Activated CD4-positive, alpha-beta T cell treated with anti-CD3 and anti-CD28 coated beads, Interleukin-2, amount 10 ng/mL, durations not matched to agents 7 days and 5 days (primary cell): ENCODE measurements at regions not wholly inside any gene's neighbourhood (a gene's known extent, or its start where the extent isn't known, plus 50 kb on each side); places are given as distances from the start of the nearest gene placed in this dataset.

Experiments used
- CTCF ChIA-PET: fragments of 350-600 bp; sonication (Branson Sonifier 250); formaldehyde crosslinking; loops from one replicate; lab custom pipeline; 2021; ENCODE audit warnings: antibody characterized with exemption; lab: Charles Lee
- POLR2A ChIA-PET: fragments of 350-600 bp; sonication (Branson Sonifier 250); formaldehyde crosslinking; loops from one replicate; lab custom pipeline; 2021; ENCODE audit warnings: antibody characterized with exemption; lab: Charles Lee
- DNase-seq: peaks from one replicate; pipeline ENCODE4 v3.0.0-alpha.2; 2020
- H3K27ac Mint-ChIP-seq: one replicate; pipeline ENCODE4 v1.8.0; 2021; ENCODE audit warnings: mild to moderate bottlenecking, moderate library complexity, mixed read lengths
- H3K27me3 Mint-ChIP-seq: one replicate; pipeline ENCODE4 v1.8.0; 2021; ENCODE audit warnings: mixed read lengths
- H3K36me3 Mint-ChIP-seq: one replicate; pipeline ENCODE4 v1.8.0; 2021; ENCODE audit warnings: low read depth, mixed read lengths
- H3K4me1 Mint-ChIP-seq: one replicate; pipeline ENCODE4 v1.8.0; 2021; ENCODE audit warnings: mixed read lengths
- H3K4me3 Mint-ChIP-seq: one replicate; pipeline ENCODE4 v1.8.0; 2021; ENCODE audit warnings: mild to moderate bottlenecking, moderate library complexity, mixed read lengths
- H3K9me3 Mint-ChIP-seq: one replicate; pipeline ENCODE4 v1.8.0; 2021; ENCODE audit warnings: mixed read lengths

DNA sequence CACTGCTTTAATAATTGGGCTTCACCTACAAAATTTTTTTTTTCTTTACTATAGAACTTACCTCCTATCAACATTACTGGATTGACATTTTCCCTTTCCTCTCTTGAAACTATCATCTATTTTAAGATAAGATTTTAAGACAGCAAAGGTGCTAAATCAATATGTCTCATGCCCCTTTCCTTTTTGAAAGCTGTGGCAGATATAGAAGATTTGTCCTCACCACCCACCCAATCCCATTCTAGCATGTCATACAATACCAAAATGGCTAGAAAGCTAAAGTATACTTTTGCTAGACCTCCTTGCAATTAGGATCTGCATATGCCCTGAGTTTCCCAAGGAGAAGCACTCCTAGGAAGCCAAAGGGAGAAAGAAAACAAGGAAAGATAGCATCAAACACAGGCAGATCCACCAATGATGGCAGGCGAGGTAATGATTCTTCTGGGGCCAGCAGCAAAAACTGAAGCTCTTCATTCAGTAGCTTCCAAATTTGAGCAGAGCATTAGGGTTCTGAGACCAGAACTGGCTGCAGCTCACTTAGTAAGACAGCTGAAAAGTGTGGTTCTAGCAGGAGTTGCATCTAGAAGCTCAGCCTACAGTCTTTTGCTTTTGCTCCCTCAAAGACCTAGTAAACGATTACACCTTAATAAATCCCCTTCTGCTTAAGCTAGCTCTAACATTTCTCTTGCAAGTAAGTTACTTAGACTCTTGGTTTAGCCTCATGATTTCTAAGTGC, 242.1 kb downstream of the ZEB2 start:
- no peaks in the 10 kb centered on the region for H3K27me3 Mint-ChIP-seq
- no peak overlapping the region for H3K27ac Mint-ChIP-seq
- DNase-seq = no peak
- H3K4me1 Mint-ChIP-seq = no peaks in the 10 kb centered on the region
- H3K9me3 Mint-ChIP-seq = no peaks in the 10 kb centered on the region
- no peaks in the 10 kb centered on the region for H3K36me3 Mint-ChIP-seq
- H3K4me3 Mint-ChIP-seq = no peak overlapping the region
- POLR2A ChIA-PET = no interaction called here
- CTCF ChIA-PET = interaction anchor here (1.0 to 2.0 kb wide), 4 partner anchors 14 to 38 kb away, joined by 3 to 6 read pairs (median 4); no protein-coding TSS in a partner anchor

DNA sequence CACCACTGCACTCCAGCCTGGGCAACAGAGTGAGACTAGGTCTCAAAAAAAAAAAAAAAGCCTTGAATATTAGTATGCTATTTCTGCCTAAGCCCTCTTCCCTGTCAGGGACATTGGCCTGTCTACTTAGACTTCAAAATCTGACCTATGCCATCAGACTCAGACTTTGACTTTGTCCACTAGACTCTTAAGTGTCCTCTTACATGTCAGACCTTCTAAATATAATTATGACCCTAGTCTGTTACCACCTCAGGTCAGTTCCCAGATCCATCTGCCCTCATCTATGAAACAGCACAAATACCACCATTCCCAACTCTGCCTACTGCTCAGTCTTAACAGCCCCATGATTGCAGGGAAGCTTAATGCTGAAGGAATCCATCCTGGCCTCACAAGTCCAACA, 244.6 kb downstream of the ZEB2 start:
- POLR2A ChIA-PET = no interaction called here
- no peaks in the 10 kb centered on the region for H3K27me3 Mint-ChIP-seq
- CTCF ChIA-PET = no interaction called here
- H3K9me3 Mint-ChIP-seq = no peaks in the 10 kb centered on the region
- H3K36me3 Mint-ChIP-seq = no peaks in the 10 kb centered on the region
- DNase-seq = no peak
- H3K27ac Mint-ChIP-seq = no peak overlapping the region
- no peaks in the 10 kb centered on the region for H3K4me1 Mint-ChIP-seq
- H3K4me3 Mint-ChIP-seq = no peak overlapping the region

DNA sequence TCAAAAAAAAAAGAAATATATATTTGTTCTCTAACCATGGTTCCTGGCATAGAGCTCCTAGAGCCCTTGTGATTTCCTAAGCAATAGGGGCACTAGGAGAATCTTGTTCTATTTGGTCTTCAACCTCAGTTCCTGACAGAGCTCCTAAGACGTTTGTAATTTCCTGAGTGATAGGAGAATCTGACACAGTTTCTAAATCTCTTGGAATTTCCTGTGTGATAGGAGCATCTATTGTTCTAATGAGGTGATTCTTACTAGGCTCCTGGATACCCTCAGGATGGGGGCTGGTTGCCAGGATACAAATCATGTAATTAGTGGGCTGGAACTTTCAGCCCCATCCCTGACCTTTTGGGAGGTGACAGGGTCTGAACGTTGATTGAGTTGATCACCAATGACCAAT, 245.8 kb downstream of the ZEB2 start:
- Mint-ChIP-seq H3K27ac (no peak overlapping the region), H3K9me3 (no peaks in the 10 kb centered on the region), H3K27me3 (no peaks in the 10 kb centered on the region), H3K36me3 (no peaks in the 10 kb centered on the region), H3K4me3 (no peak overlapping the region), H3K4me1 (no peaks in the 10 kb centered on the region)
- POLR2A ChIA-PET = no interaction called here
- no peak for DNase-seq
- CTCF ChIA-PET = no interaction called here

DNA sequence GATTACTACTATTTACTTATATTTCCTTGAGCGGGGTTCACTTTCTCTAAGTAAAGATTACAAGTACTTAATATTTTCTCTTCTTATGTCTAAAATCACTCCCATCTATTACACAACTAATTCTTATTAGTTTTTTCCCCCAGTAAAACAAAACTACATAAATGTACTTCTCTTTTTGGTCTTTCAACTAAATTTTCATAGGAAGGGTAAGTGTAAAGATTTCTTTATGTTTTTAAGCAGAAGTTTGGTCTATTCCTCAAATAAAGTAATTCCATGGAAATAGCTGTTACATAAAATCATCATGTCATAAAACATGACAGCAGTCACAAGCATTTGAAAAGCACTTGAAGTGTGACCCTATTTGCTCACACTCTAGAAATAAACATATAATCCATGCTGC, 249.0 kb downstream of the ZEB2 start:
- CTCF ChIA-PET = no interaction called here
- H3K4me1 Mint-ChIP-seq = peaks cover 17% of the 10 kb centered on the region
- POLR2A ChIA-PET = no interaction called here
- no peaks in the 10 kb centered on the region for H3K27me3 Mint-ChIP-seq
- no peak overlapping the region for H3K4me3 Mint-ChIP-seq
- no peaks in the 10 kb centered on the region for H3K36me3 Mint-ChIP-seq
- no peak for DNase-seq
- peaks cover 5% of the 10 kb centered on the region for H3K9me3 Mint-ChIP-seq
- H3K27ac Mint-ChIP-seq = no peak overlapping the region

DNA sequence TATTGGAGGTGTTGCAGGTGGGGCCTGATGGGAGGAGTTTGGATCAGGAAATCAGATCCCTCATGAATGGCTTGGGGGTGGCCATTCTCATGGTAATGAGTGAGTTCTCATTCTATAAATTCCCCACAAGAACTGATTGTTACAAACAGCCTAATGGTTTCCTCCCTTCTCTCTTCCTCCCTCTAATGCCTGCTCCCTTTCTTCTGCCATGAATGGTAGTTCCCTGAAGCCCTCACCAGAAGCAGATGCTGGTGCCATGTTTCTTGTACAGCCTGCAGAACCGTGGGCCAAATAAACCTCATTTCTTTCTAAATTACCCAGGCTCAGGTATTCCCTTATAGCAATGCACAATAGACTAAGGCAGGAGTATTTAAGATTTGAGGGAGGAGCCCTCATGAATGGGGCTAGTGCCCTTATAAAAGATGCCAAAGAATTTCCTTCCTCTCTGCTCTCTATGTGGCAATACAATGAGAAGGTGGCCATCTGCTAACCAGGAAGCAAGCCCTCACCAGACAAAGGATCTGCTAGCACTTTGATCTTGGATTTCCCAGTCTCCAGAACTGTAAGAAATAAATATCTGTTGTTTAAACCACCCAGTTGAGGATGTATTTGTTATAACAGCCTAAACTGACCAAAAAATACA, 251.8 kb downstream of the ZEB2 start:
- no peak overlapping the region for H3K27ac Mint-ChIP-seq
- peaks cover 17% of the 10 kb centered on the region for H3K4me1 Mint-ChIP-seq
- POLR2A ChIA-PET = no interaction called here
- CTCF ChIA-PET = no interaction called here
- DNase-seq = no peak
- H3K36me3 Mint-ChIP-seq = no peaks in the 10 kb centered on the region
- H3K4me3 Mint-ChIP-seq = no peak overlapping the region
- H3K9me3 Mint-ChIP-seq = peaks cover 14% of the 10 kb centered on the region
- H3K27me3 Mint-ChIP-seq = no peaks in the 10 kb centered on the region

DNA sequence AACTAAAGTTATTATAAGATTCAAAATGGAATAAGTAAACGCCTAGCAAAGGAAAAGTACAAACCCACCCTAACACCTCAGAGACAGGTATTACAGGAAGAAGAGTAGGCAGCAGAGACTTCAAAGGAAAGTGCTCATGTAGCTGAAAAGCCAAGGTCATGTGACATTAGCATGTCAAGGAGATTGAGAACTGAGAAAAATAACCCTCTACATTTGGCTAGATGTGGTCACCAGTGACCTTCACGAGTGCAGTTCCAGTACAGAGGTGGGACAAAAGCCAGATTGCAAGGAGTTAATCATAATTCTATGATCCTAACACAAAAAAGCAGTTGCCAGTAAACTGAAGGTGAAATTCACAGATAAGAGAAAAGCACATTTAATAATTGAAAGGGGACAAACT, 252.7 kb downstream of the ZEB2 start:
- no peak overlapping the region for H3K4me3 Mint-ChIP-seq
- H3K36me3 Mint-ChIP-seq = no peaks in the 10 kb centered on the region
- H3K9me3 Mint-ChIP-seq = peaks cover 14% of the 10 kb centered on the region
- peaks cover 17% of the 10 kb centered on the region for H3K4me1 Mint-ChIP-seq
- no peak for DNase-seq
- ChIA-PET POLR2A (no interaction called here), CTCF (no interaction called here)
- H3K27me3 Mint-ChIP-seq = no peaks in the 10 kb centered on the region
- H3K27ac Mint-ChIP-seq = no peak overlapping the region

DNA sequence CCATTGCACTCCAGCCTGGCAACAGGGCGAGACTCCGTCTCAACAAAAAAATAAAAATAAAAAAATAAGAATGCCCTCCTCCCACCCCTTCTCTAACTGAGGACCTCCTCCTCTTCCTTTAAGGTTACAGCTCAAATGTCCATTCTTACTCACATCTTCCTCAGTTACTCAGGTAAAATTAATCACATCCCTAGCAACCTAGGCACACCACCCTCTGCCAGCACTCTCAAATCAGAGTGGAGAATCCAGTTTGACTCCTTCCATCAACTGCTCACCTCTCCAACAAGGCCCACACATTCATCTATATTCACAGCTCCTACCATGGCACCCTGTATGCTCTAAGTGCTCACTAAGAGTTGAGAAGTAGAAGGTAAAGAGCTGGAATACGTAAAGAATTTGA, 254.3 kb downstream of the ZEB2 start:
- H3K9me3 Mint-ChIP-seq = peaks cover 16% of the 10 kb centered on the region
- peaks cover 24% of the 10 kb centered on the region for H3K4me1 Mint-ChIP-seq
- no peak overlapping the region for H3K4me3 Mint-ChIP-seq
- H3K27me3 Mint-ChIP-seq = no peaks in the 10 kb centered on the region
- no peak overlapping the region for H3K27ac Mint-ChIP-seq
- peaks cover 2% of the 10 kb centered on the region for H3K36me3 Mint-ChIP-seq
- ChIA-PET CTCF (interaction anchor here (0.5 kb wide), 1 partner anchor 12 kb away, joined by 3 read pairs; no protein-coding TSS in a partner anchor), POLR2A (no interaction called here)
- DNase-seq = no peak

DNA sequence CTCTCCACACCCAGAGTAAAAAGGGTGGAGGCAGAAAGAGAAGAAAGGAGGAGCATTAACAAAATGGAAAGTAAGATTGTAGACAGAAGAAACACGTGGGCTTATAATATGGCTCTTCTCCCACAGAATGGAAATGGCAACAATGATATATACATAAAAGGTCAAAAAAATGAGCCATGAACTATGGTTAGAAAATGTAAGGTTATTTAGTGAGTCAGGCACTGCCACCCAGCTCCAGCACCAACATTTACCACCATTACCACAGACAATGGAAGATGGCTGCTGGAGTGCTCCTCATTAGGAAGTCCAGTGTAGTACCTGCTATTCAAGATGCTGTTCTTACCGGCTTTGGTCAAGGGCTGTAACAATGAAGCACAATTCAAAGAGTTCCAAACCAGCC, 258.0 kb downstream of the ZEB2 start:
- CTCF ChIA-PET = interaction anchor here (0.7 to 0.8 kb wide), 2 partner anchors 23 to 31 kb away, joined by 3 read pairs; no protein-coding TSS in a partner anchor
- H3K36me3 Mint-ChIP-seq = peaks cover 8% of the 10 kb centered on the region
- H3K4me3 Mint-ChIP-seq = no peak overlapping the region
- no peak overlapping the region for H3K27ac Mint-ChIP-seq
- no peak for DNase-seq
- peaks cover 23% of the 10 kb centered on the region for H3K9me3 Mint-ChIP-seq
- H3K27me3 Mint-ChIP-seq = no peaks in the 10 kb centered on the region
- peaks cover 14% of the 10 kb centered on the region for H3K4me1 Mint-ChIP-seq
- POLR2A ChIA-PET = no interaction called here

DNA sequence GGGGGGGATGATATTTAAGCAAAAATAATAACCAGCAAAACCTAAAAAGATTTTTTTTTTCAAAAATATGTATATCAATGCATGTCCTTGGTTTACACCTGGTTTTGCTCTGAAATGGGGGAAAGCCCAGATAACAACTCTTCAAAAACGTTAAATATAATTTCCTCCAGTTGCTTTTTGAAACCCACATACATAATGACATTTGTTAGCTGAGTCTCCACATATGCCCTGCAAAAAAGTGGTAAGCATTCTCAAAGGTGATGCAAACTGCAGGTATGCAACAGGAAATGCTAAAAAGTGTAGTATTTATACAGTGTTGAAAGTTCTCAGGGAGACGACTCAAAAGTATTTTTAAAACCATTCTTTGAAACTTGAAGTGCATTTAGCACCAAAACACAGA, 258.6 kb downstream of the ZEB2 start:
- no peak overlapping the region for H3K4me3 Mint-ChIP-seq
- ChIA-PET POLR2A (no interaction called here), CTCF (no interaction called here)
- peaks cover 9% of the 10 kb centered on the region for H3K36me3 Mint-ChIP-seq
- no peaks in the 10 kb centered on the region for H3K27me3 Mint-ChIP-seq
- peaks cover 12% of the 10 kb centered on the region for H3K4me1 Mint-ChIP-seq
- H3K27ac Mint-ChIP-seq = peak overlapping the region; percentile 42
- peaks cover 25% of the 10 kb centered on the region for H3K9me3 Mint-ChIP-seq
- no peak for DNase-seq

DNA sequence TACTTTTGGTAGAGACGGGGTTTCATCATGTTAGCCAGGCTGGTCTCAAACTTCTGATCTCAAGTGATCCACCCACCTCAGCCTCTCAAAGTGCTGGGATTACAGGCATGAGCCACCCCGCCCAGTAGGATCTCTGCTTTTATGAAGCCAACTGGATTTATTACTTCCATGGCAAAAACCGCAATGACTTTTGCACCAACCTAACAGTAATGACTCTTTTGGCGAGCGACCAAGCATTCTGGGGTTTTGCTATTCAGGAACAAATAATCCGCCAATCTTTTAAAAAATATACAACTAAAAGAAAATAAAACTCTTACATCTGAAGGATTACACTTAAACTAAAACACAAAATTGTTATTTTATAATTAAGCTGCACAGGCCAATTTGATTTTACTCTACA, 260.6 kb downstream of the ZEB2 start:
- Mint-ChIP-seq H3K36me3 (peaks cover 21% of the 10 kb centered on the region), H3K27me3 (no peaks in the 10 kb centered on the region), H3K27ac (no peak overlapping the region), H3K4me1 (peaks cover 13% of the 10 kb centered on the region), H3K9me3 (peaks cover 31% of the 10 kb centered on the region), H3K4me3 (no peak overlapping the region)
- no peak for DNase-seq
- ChIA-PET POLR2A (interaction anchor here (0.6 kb wide), 1 partner anchor 72 kb away, joined by 3 read pairs; no protein-coding TSS in a partner anchor), CTCF (no interaction called here)

DNA sequence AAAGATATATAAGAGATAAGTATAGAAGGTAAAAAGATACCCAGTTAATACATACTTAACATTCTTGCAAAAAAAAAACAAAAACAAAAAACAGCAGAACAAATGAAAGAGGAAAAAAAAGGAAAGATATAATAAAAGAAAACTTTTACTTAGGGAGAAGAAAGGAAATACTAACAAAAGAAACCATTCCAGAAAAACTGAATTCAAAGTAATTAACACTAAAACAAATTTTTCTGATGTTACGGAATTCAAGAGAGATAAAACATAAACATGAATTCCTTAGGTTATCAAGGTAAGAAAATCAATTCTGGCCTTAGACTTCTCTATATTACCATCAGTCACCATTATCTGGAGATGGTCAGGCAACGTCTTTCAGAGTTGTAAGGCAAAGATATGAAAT, 261.8 kb downstream of the ZEB2 start:
- no peak overlapping the region for H3K4me3 Mint-ChIP-seq
- DNase-seq = no peak
- no peaks in the 10 kb centered on the region for H3K27me3 Mint-ChIP-seq
- H3K36me3 Mint-ChIP-seq = peaks cover 25% of the 10 kb centered on the region
- ChIA-PET CTCF (interaction anchor here (0.9 kb wide), 1 partner anchor 201 kb away, joined by 3 read pairs; no protein-coding TSS in a partner anchor), POLR2A (no interaction called here)
- peaks cover 13% of the 10 kb centered on the region for H3K4me1 Mint-ChIP-seq
- no peak overlapping the region for H3K27ac Mint-ChIP-seq
- peaks cover 35% of the 10 kb centered on the region for H3K9me3 Mint-ChIP-seq

DNA sequence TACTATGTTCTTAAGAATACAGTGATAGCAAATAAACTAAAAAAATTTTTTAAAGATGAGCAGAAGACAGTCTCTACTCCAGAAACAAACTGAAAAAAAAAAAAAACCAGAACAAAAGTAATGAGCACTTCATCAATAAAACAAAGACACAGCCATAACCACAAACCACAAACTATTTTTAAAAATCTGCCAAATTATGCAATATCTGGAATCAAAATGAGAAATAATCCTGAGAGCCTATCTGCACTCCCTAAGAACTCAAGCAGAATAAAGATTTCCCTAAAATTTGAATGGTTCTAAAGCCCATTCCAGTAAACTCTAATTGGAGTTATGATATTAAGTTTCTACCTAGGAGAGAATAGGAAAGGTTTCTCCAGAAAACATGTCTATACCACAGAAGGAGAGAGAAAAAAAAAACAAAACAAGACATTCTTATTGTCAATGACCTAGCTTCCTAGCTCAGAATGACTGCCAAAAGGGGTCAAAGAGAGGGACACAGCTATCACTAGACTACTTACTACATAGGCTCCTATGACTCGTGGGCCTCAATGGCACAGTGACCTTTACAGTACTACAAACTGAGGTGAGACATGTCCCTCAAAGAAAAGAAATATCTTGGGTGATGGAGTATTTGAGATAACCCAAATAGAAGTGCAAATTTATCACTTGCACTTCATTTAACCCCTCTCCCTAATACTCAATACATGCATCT, 262.8 kb downstream of the ZEB2 start:
- Mint-ChIP-seq H3K4me3 (no peak overlapping the region), H3K27ac (no peak overlapping the region), H3K4me1 (peaks cover 13% of the 10 kb centered on the region), H3K9me3 (peaks cover 41% of the 10 kb centered on the region), H3K36me3 (peaks cover 27% of the 10 kb centered on the region), H3K27me3 (no peaks in the 10 kb centered on the region)
- DNase-seq = no peak
- POLR2A ChIA-PET = interaction anchor here (0.6 kb wide), 1 partner anchor 51 kb away, joined by 3 read pairs; no protein-coding TSS in a partner anchor
- CTCF ChIA-PET = interaction anchor here (0.6 kb wide), 2 partner anchors 116 to 128 kb away, joined by 3 read pairs; no protein-coding TSS in a partner anchor
